Trophoblast cell (in vitro differentiated cells and primary cell): ENCODE measurements at regions not wholly inside any gene's neighbourhood (a gene's known extent, or its start where the extent isn't known, plus 50 kb on each side); places are given as distances from the start of the nearest gene placed in this dataset.

ENCODE experiments used
- DNase-seq, 2 donors: peaks; one replicate each; pipeline ENCODE4 v3.0.0-alpha.2; 2016
- H2AFZ ChIP-seq: 2 replicates; pipeline ENCODE4 v1.6.1; 2013; ENCODE audit warnings: low read length, moderate library complexity, mild to moderate bottlenecking; ENCODE audit not compliant: insufficient read depth, poor library complexity
- H2AK5ac ChIP-seq: 2 replicates; pipeline ENCODE4 v1.6.1; 2013; ENCODE audit warnings: mild to moderate bottlenecking, low read length
- H2BK120ac ChIP-seq: 2 replicates; pipeline ENCODE4 v1.6.1; 2013; ENCODE audit warnings: low read length, mild to moderate bottlenecking, moderate library complexity; ENCODE audit not compliant: insufficient read depth, poor library complexity
- H2BK12ac ChIP-seq: 2 replicates; pipeline ENCODE4 v1.6.1; 2013; ENCODE audit warnings: mild to moderate bottlenecking, low read length, moderate library complexity
- H2BK5ac ChIP-seq: 2 replicates; pipeline ENCODE4 v1.6.1; 2013; ENCODE audit warnings: low read length, low read depth, moderate library complexity, mild to moderate bottlenecking; ENCODE audit not compliant: poor library complexity
- H3K14ac ChIP-seq: 2 replicates; pipeline ENCODE4 v1.6.1; 2013; ENCODE audit warnings: mild to moderate bottlenecking, low read length
- H3K18ac ChIP-seq: 2 replicates; pipeline ENCODE4 v1.6.1; 2013; ENCODE audit warnings: mild to moderate bottlenecking, low read length
- H3K23ac ChIP-seq: 2 replicates; pipeline ENCODE4 v1.6.1; 2013; ENCODE audit warnings: low read length
- H3K27ac ChIP-seq: 2 replicates; pipeline ENCODE4 v1.5.1; 2013; ENCODE audit warnings: low read depth, mild to moderate bottlenecking, inconsistent platforms, low read length, moderate library complexity
- H3K27me3 ChIP-seq: 2 replicates; pipeline ENCODE4 v1.6.1; 2013; ENCODE audit warnings: inconsistent platforms, mild to moderate bottlenecking, low read length, moderate library complexity; ENCODE audit not compliant: insufficient read depth
- H3K36me3 ChIP-seq, 2 experiments: 1 replicate in 1 of 2; 2 replicates in 1 of 2; pipeline ENCODE4 v1.6.1; 2013; ENCODE audit warnings: low read length in 2 of 2, mild to moderate bottlenecking in 2 of 2, moderate library complexity in 1 of 2; ENCODE audit not compliant: insufficient read depth in 2 of 2, control insufficient read depth in 1 of 2
- H3K4ac ChIP-seq: 2 replicates; pipeline ENCODE4 v1.6.1; 2013; ENCODE audit warnings: low read depth, mild to moderate bottlenecking, low read length, moderate library complexity
- H3K4me1 ChIP-seq, 2 experiments: 1 replicate in 1 of 2; 2 replicates in 1 of 2; pipeline ENCODE4 v1.6.1; 2013; ENCODE audit warnings: low read length in 2 of 2, mild to moderate bottlenecking in 2 of 2, moderate library complexity in 1 of 2; ENCODE audit not compliant: insufficient read depth in 2 of 2, control insufficient read depth in 1 of 2
- H3K4me2 ChIP-seq: 2 replicates; pipeline ENCODE4 v1.6.1; 2013; ENCODE audit warnings: inconsistent platforms, mild to moderate bottlenecking, low read length, moderate library complexity
- H3K4me3 ChIP-seq: 2 replicates; pipeline ENCODE4 v1.5.1; 2013; ENCODE audit warnings: mild to moderate bottlenecking, low read depth, low read length, inconsistent platforms
- H3K79me1 ChIP-seq: one replicate; pipeline ENCODE4 v1.6.1; 2013; ENCODE audit warnings: low read length
- H3K79me2 ChIP-seq: 2 replicates; pipeline ENCODE4 v1.6.1; 2013; ENCODE audit warnings: low read length, mild to moderate bottlenecking; ENCODE audit not compliant: control insufficient read depth, insufficient read depth, poor library complexity
- H3K9ac ChIP-seq: 2 replicates; pipeline ENCODE4 v1.6.1; 2013; ENCODE audit warnings: mild to moderate bottlenecking, low read length
- H3K9me3 ChIP-seq: 2 replicates; pipeline ENCODE4 v1.6.1; 2013; ENCODE audit warnings: low read depth, mild to moderate bottlenecking, control low read depth, inconsistent platforms, low read length; ENCODE audit not compliant: insufficient read depth
- H4K12ac ChIP-seq: 2 replicates; pipeline ENCODE4 v1.6.1; 2013; ENCODE audit warnings: low read depth, mild to moderate bottlenecking, low read length, moderate library complexity
- H4K8ac ChIP-seq: 2 replicates; pipeline ENCODE4 v1.6.1; 2013; ENCODE audit warnings: low read depth, mild to moderate bottlenecking, low read length, moderate library complexity
- H4K91ac ChIP-seq: one replicate; pipeline ENCODE4 v1.6.1; 2013; ENCODE audit warnings: low read depth, mild to moderate bottlenecking, low read length, moderate library complexity
- WGBS: extraction: QIAGEN DNeasy Blood & Tissue Kit; methylation state at CpG from one replicate; pipeline ENCODE4 v1.1.7; 2013; ENCODE audit warnings: missing lambda C conversion rate; ENCODE audit not compliant: insufficient read length, insufficient coverage; ENCODE audit errors: extremely low coverage; 5-methylcytosine and 5-hydroxymethylcytosine counted together

DNA sequence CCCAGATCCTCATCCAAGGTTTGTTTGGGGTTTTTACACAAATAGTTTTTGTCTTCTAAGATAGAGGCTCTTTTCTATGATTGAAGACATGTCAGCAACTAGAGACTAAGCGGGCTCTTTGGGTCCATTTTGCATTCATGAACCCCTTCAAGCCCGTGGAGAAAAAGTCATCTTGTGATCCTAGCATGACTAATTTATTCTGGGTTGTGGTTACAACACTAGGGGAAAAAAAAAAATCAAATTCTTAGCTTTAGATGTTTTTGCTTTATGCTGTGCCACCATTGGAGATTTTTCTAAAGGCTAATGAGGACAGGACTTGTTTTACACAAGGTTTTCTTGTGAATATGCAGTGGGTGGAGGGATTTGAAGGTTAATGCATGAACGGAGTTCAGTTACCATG lies 440.0 kb downstream of the PCDH7 start:
- no peak overlapping the region for H2BK12ac ChIP-seq
- H2BK120ac ChIP-seq, result no peak overlapping the region
- no peak overlapping the region for H3K4ac ChIP-seq
- no peak overlapping the region for H4K8ac ChIP-seq
- H3K79me1 ChIP-seq, result no peaks in the 10 kb centered on the region
- H3K27me3 ChIP-seq, result no peaks in the 10 kb centered on the region
- H3K36me3 ChIP-seq, result no peaks in the 10 kb centered on the region
- no peak overlapping the region for H3K4me2 ChIP-seq
- H3K27ac ChIP-seq, result no peak overlapping the region
- no CpG with 5 or more reads among the region's 3 CpGs for WGBS
- no peaks in the 10 kb centered on the region for H3K79me2 ChIP-seq
- H2AFZ ChIP-seq, result no peak overlapping the region
- no peak overlapping the region for H3K14ac ChIP-seq
- no peak overlapping the region for H4K12ac ChIP-seq
- H2BK5ac ChIP-seq, result no peak overlapping the region
- no peak overlapping the region for H4K91ac ChIP-seq
- no peak overlapping the region for H3K23ac ChIP-seq
- no peaks in the 10 kb centered on the region for H3K4me1 ChIP-seq
- no peak for DNase-seq
- H3K9me3 ChIP-seq, result no peaks in the 10 kb centered on the region
- no peak overlapping the region for H3K9ac ChIP-seq
- no peak overlapping the region for H3K4me3 ChIP-seq
- H2AK5ac ChIP-seq, result no peak overlapping the region
- H3K18ac ChIP-seq, result no peak overlapping the region

GRCh38 chr4:31169846-31170245 lies 449.7 kb downstream of the PCDH7 start:
- H3K18ac ChIP-seq, result no peak overlapping the region
- no peak overlapping the region for H3K4ac ChIP-seq
- H3K4me2 ChIP-seq, result no peak overlapping the region
- no peak for DNase-seq
- no peak overlapping the region for H3K4me3 ChIP-seq
- H3K9ac ChIP-seq, result no peak overlapping the region
- H3K9me3 ChIP-seq, result no peaks in the 10 kb centered on the region
- no CpG with 5 or more reads among the region's 5 CpGs for WGBS
- H3K23ac ChIP-seq, result no peak overlapping the region
- H2AK5ac ChIP-seq, result no peak overlapping the region
- no peaks in the 10 kb centered on the region for H3K79me1 ChIP-seq
- no peak overlapping the region for H4K12ac ChIP-seq
- no peak overlapping the region for H4K91ac ChIP-seq
- H2BK12ac ChIP-seq, result no peak overlapping the region
- H2AFZ ChIP-seq, result no peak overlapping the region
- no peaks in the 10 kb centered on the region for H3K27me3 ChIP-seq
- no peaks in the 10 kb centered on the region for H3K4me1 ChIP-seq
- no peaks in the 10 kb centered on the region for H3K79me2 ChIP-seq
- no peak overlapping the region for H2BK120ac ChIP-seq
- H3K27ac ChIP-seq, result no peak overlapping the region
- H3K14ac ChIP-seq, result no peak overlapping the region
- no peaks in the 10 kb centered on the region for H3K36me3 ChIP-seq
- no peak overlapping the region for H4K8ac ChIP-seq
- H2BK5ac ChIP-seq, result no peak overlapping the region

DNA sequence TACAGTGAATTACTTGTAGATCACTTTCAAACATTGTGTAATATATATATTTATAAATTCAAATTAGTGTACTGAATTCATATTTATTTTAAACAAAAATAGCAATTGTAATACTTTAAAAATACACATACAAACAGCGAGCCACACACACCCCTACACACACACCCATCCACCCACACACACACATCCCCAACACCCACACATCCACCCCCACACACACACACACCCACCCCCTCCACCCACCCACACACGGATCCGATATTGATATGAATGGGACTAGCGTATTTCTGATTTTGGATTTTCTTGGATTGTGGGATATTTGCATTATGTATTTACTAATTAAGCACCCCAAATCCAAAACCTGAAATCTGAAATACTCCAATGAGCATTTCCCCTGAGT lies 451.2 kb downstream of the PCDH7 start:
- H3K18ac ChIP-seq, result no peak overlapping the region
- no peak overlapping the region for H3K4me2 ChIP-seq
- H2BK120ac ChIP-seq, result no peak overlapping the region
- DNase-seq, result no peak
- H3K9me3 ChIP-seq, result no peaks in the 10 kb centered on the region
- no peaks in the 10 kb centered on the region for H3K27me3 ChIP-seq
- H3K23ac ChIP-seq, result no peak overlapping the region
- H3K4ac ChIP-seq, result no peak overlapping the region
- H3K79me1 ChIP-seq, result no peaks in the 10 kb centered on the region
- H3K4me3 ChIP-seq, result no peak overlapping the region
- H3K27ac ChIP-seq, result no peak overlapping the region
- no peak overlapping the region for H4K12ac ChIP-seq
- H3K36me3 ChIP-seq, result no peaks in the 10 kb centered on the region
- no peak overlapping the region for H3K9ac ChIP-seq
- H3K14ac ChIP-seq, result no peak overlapping the region
- no peak overlapping the region for H2AFZ ChIP-seq
- no peak overlapping the region for H4K8ac ChIP-seq
- no peak overlapping the region for H2AK5ac ChIP-seq
- H3K79me2 ChIP-seq, result no peaks in the 10 kb centered on the region
- WGBS, result no CpG with 5 or more reads among the region's 4 CpGs
- H2BK12ac ChIP-seq, result no peak overlapping the region
- no peak overlapping the region for H4K91ac ChIP-seq
- no peak overlapping the region for H2BK5ac ChIP-seq
- H3K4me1 ChIP-seq, result no peaks in the 10 kb centered on the region

- Histone ChIP-seq H4K91ac (no peak overlapping the region), H4K8ac (no peak overlapping the region), H2AFZ (no peak overlapping the region), H3K79me2 (no peaks in the 10 kb centered on the region), H3K9ac (no peak overlapping the region), H3K18ac (no peak overlapping the region), H2BK120ac (no peak overlapping the region), H2BK5ac (no peak overlapping the region), H3K4me1 (no peaks in the 10 kb centered on the region), H3K79me1 (no peaks in the 10 kb centered on the region), H2AK5ac (no peak overlapping the region), H3K36me3 (no peaks in the 10 kb centered on the region), H3K4ac (no peak overlapping the region), H3K27ac (no peak overlapping the region), H3K9me3 (no peaks in the 10 kb centered on the region), H3K4me2 (no peak overlapping the region), H3K23ac (no peak overlapping the region), H4K12ac (no peak overlapping the region), H3K4me3 (no peak overlapping the region), H2BK12ac (no peak overlapping the region), H3K27me3 (no peaks in the 10 kb centered on the region), H3K14ac (no peak overlapping the region)
- no CpG with 5 or more reads among the region's 5 CpGs for WGBS
- no peak for DNase-seq
These were observed 455.2 kb downstream of the PCDH7 start for GRCh38 chr4:31175242-31175910.
